AG10803 (cell line): ENCODE measurements at regions not wholly inside any gene's neighbourhood (a gene's known extent, or its start where the extent isn't known, plus 50 kb on each side); places are given as distances from the start of the nearest gene placed in this dataset.

Experiments used
- DNase-seq: peaks from one replicate; pipeline ENCODE4 v3.0.0; 2010; ENCODE audit warnings: low read depth
- H3K4me3 ChIP-seq: 2 replicates; pipeline ENCODE4 v1.5.1; 2011; ENCODE audit warnings: mild to moderate bottlenecking, low read length, control low read depth
- CTCF ChIP-seq: conservative IDR thresholded peaks from 2 replicates; pipeline ENCODE4 v1.5.1; 2011; ENCODE audit warnings: mild to moderate bottlenecking, low read length, control low read depth, inconsistent platforms

- DNase-seq: peak; percentile 38
- H3K4me3 ChIP-seq: no peak overlapping the region
- no peak for TF ChIP-seq CTCF
These were observed 279.6 kb upstream of the JARID2 start for GRCh38 chr6:14966096-14966905.

GRCh38 chr6:14966906-14967711 is 278.8 kb upstream of the JARID2 start:
- no peak overlapping the region for H3K4me3 ChIP-seq
- no peak for TF ChIP-seq CTCF
- DNase-seq: no peak

GRCh38 chr6:14968056-14968637 is 277.7 kb upstream of the JARID2 start:
- DNase-seq: no peak
- no peak for TF ChIP-seq CTCF
- no peak overlapping the region for H3K4me3 ChIP-seq

GRCh38 chr6:14969126-14969525 is 276.7 kb upstream of the JARID2 start:
- no peak for DNase-seq
- TF ChIP-seq CTCF: no peak
- H3K4me3 ChIP-seq: no peak overlapping the region

- H3K4me3 ChIP-seq: no peak overlapping the region
These were observed 273.3 kb upstream of the JARID2 start for GRCh38 chr6:14972379-14973067.

GRCh38 chr6:14974372-14974771 is 271.5 kb upstream of the JARID2 start:
- DNase-seq: no peak
- H3K4me3 ChIP-seq: no peak overlapping the region
- TF ChIP-seq CTCF: no peak

More at GRCh38 chr6:14972379-14973067, 273.3 kb upstream of the JARID2 start:
- TF ChIP-seq CTCF: no peak
- DNase-seq: no peak
